ENCODE measurements at regions not wholly inside any gene's neighbourhood (a gene's known extent, or its start where the extent isn't known, plus 50 kb on each side); places are given as distances from the start of the nearest gene placed in this dataset.

GRCh38 chr4:136458326-136458725 is 1074.0 kb downstream of the PCDH18 start:
- TF ChIP-seq POLR2AphosphoS5 (IDR thresholded peaks at IDR 0.05; ENCODE audit: low read depth, low read length) (no peak), POLR2A (IDR thresholded peaks at IDR 0.05; ENCODE audit: low read depth, low read length) (no peak), SPI1 (IDR thresholded peaks at IDR 0.05; ENCODE audit: low read depth, low read length) (no peak), TAF1 (IDR thresholded peaks at IDR 0.05; ENCODE audit: low read depth, low read length) (no peak), POU2F2 (IDR thresholded peaks at IDR 0.05; ENCODE audit: low read depth, low read length) (no peak)
